ENCODE measurements at regions not wholly inside any gene's neighbourhood (a gene's known extent, or its start where the extent isn't known, plus 50 kb on each side); places are given as distances from the start of the nearest gene placed in this dataset.

GRCh38 chr6:144397141-144397540 lies 112.0 kb downstream of the UTRN start:
- no TSS peak for BruUV-seq (replicated peaks)
- no peak for ATAC-seq
- Histone ChIP-seq H3K9ac (ENCODE audit: low read length) (no peak overlapping the region), H2AFZ (ENCODE audit: low read length) (no peak overlapping the region), H3K4me1 (ENCODE audit: insufficient read depth, low read length) (peaks cover 10% of the 10 kb centered on the region), H3F3A (ENCODE audit: low read length, unreplicated experiment) (no peaks in the 10 kb centered on the region), H3K27ac (ENCODE audit: low read length) (no peak overlapping the region), H3K4me3 (ENCODE audit: low read length) (no peak overlapping the region), H3K27me3 (ENCODE audit: low read length) (no peaks in the 10 kb centered on the region), H3K79me2 (ENCODE audit: low read length) (peaks cover 33% of the 10 kb centered on the region), H4K20me1 (ENCODE audit: low read length) (no peaks in the 10 kb centered on the region), H3K4me2 (ENCODE audit: low read length) (no peak overlapping the region), H3K36me3 (ENCODE audit: low read depth, low read length) (peaks cover 2% of the 10 kb centered on the region; the same call in 1 of the 2 replicates), H3K9me2 (replicated peaks; ENCODE audit: low read length) (no peaks in the 10 kb centered on the region), H3K9me3 (ENCODE audit: low read length) (no peaks in the 10 kb centered on the region)
- ChIA-PET POLR2A (ENCODE audit: unreplicated experiment) (no interaction called here), CTCF (no interaction called here)
- no peak for TF ChIP-seq EZH2 (IDR thresholded peaks at IDR 0.05; ENCODE audit: low read length, unreplicated experiment)
- no peak for TF ChIP-seq CTCF (conservative IDR thresholded peaks at IDR 0.05; ENCODE audit: low read depth, low read length)
- TF ChIP-seq EZH2phosphoT487 (IDR thresholded peaks at IDR 0.05; ENCODE audit: borderline replicate concordance, low read length): no peak
- intact Hi-C loops (cut with micrococcal nuclease): no loop called here
- DNase-seq: no peak

- no peaks in the 10 kb centered on the region for H3K27me3 ChIP-seq (ENCODE audit: low read length)
Measured at GRCh38 chr6:144400321-144400720, 115.2 kb downstream of the UTRN start.

More at GRCh38 chr6:144400321-144400720, 115.2 kb downstream of the UTRN start:
- H3K4me1 ChIP-seq (ENCODE audit: insufficient read depth, low read length): peaks cover 3% of the 10 kb centered on the region
- H3K79me2 ChIP-seq (ENCODE audit: low read length): peaks cover 31% of the 10 kb centered on the region
- DNase-seq: no peak
- CTCF ChIA-PET: no interaction called here
- no peak overlapping the region for H3K9ac ChIP-seq (ENCODE audit: low read length)
- H3K36me3 ChIP-seq (ENCODE audit: low read depth, low read length): peaks cover 2% of the 10 kb centered on the region; the same call in 1 of the 2 replicates
- TF ChIP-seq CTCF (conservative IDR thresholded peaks at IDR 0.05; ENCODE audit: low read depth, low read length): no peak
- no peak for TF ChIP-seq EZH2phosphoT487 (IDR thresholded peaks at IDR 0.05; ENCODE audit: borderline replicate concordance, low read length)
- no peak for TF ChIP-seq EZH2 (IDR thresholded peaks at IDR 0.05; ENCODE audit: low read length, unreplicated experiment)
- POLR2A ChIA-PET (ENCODE audit: unreplicated experiment): no interaction called here
- no peaks in the 10 kb centered on the region for H3K9me3 ChIP-seq (ENCODE audit: low read length)
- H3K4me3 ChIP-seq (ENCODE audit: low read length): no peak overlapping the region
- no peak overlapping the region for H3K27ac ChIP-seq (ENCODE audit: low read length)
- no peaks in the 10 kb centered on the region for H4K20me1 ChIP-seq (ENCODE audit: low read length)
- intact Hi-C loops (cut with micrococcal nuclease): no loop called here
- BruUV-seq (replicated peaks): no TSS peak
- ATAC-seq: no peak
- H2AFZ ChIP-seq (ENCODE audit: low read length): no peak overlapping the region
- H3K9me2 ChIP-seq (replicated peaks; ENCODE audit: low read length): no peaks in the 10 kb centered on the region
- H3F3A ChIP-seq (ENCODE audit: low read length, unreplicated experiment): no peaks in the 10 kb centered on the region
- H3K4me2 ChIP-seq (ENCODE audit: low read length): no peak overlapping the region

Data from PC-3 (cell line).